Testis (tissue), 2 donors: ENCODE measurements at regions not wholly inside any gene's neighbourhood (a gene's known extent, or its start where the extent isn't known, plus 50 kb on each side); places are given as distances from the start of the nearest gene placed in this dataset.

Source experiments
- DNase-seq: peaks from one replicate; pipeline ENCODE4 v3.0.0-alpha.2; 2019
- H3K27ac ChIP-seq, 2 donors: fragments of 200-600 bp; sonication (generic); one replicate each; pipeline ENCODE4 v1.5.1; 2019
- H3K27me3 ChIP-seq: fragments of 200-600 bp; sonication (generic); one replicate; pipeline ENCODE4 v1.5.1; 2019
- H3K36me3 ChIP-seq: fragments of 200-600 bp; sonication (generic); one replicate; pipeline ENCODE4 v1.5.1; 2017; ENCODE audit warnings: low read depth; ENCODE audit errors: missing control alignments
- H3K4me1 ChIP-seq: fragments of 200-600 bp; sonication (generic); one replicate; pipeline ENCODE4 v1.5.1; 2019
- H3K4me3 ChIP-seq, 2 donors: fragments of 200-600 bp; sonication (generic); one replicate each; pipeline ENCODE4 v1.5.1; 2017 to 2019
- H3K9me3 ChIP-seq: fragments of 200-600 bp; sonication (generic); one replicate; pipeline ENCODE4 v1.5.1; 2017
- CTCF ChIP-seq, 3 experiments: fragments of 450-650 bp in 2 of 3; fragments of 200-600 bp in 1 of 3; sonication (generic) in 1 of 3; IDR thresholded peaks; one replicate each; pipeline ENCODE4 v1.5.1; 2016 to 2019; ENCODE audit warnings: antibody characterized with exemption in 3 of 3, mild to moderate bottlenecking in 2 of 3, moderate library complexity in 1 of 3
- POLR2A ChIP-seq: fragments of 450-650 bp; IDR thresholded peaks from one replicate; pipeline ENCODE4 v1.6.1; 2017; ENCODE audit warnings: antibody characterized with exemption, mild to moderate bottlenecking, moderate library complexity
- WGBS, 2 donors: methylation state at CpG; one replicate each; pipeline ENCODE4 v1.1.5; 2018; 5-methylcytosine and 5-hydroxymethylcytosine counted together
- intact Hi-C: fragments of 100-400 bp; cut with DNase I; formaldehyde crosslinking; loops from one replicate; pipeline ENCODE4 v1.15.1; 2023; ENCODE audit warnings: low total_unique reads

GRCh38 chr9:99628285-99628684 lies 193.4 kb upstream of the NR4A3 start:
- no peak overlapping the region for H3K27ac ChIP-seq
- H3K27me3 ChIP-seq = no peaks in the 10 kb centered on the region
- intact Hi-C loops = no loop called here
- H3K4me1 ChIP-seq = no peaks in the 10 kb centered on the region
- no peaks in the 10 kb centered on the region for H3K36me3 ChIP-seq
- H3K4me3 ChIP-seq = no peak overlapping the region
- TF ChIP-seq CTCF (IDR thresholded peaks at IDR 0.05) (no peak), POLR2A (no peak)
- no peak for DNase-seq
- H3K9me3 ChIP-seq = no peaks in the 10 kb centered on the region

- whole genome bisulfite sequencing, 2 donors = 94 to 95% methylated on average over 3 of the region's 3 CpGs
Measured at GRCh38 chr9:99628849-99629620, 192.7 kb upstream of the NR4A3 start.

GRCh38 chr9:99632349-99633038 lies 189.2 kb upstream of the NR4A3 start:
- 65 to 73% methylated on average over 1 of the region's 1 CpG for WGBS, 2 donors
- Histone ChIP-seq H3K27me3 (no peaks in the 10 kb centered on the region), H3K27ac (no peak overlapping the region), H3K9me3 (no peaks in the 10 kb centered on the region), H3K4me3 (no peak overlapping the region), H3K4me1 (no peaks in the 10 kb centered on the region), H3K36me3 (no peaks in the 10 kb centered on the region)
- DNase-seq = no peak
- TF ChIP-seq CTCF (IDR thresholded peaks at IDR 0.05) (no peak), POLR2A (no peak)
- intact Hi-C loops = no loop called here

More at GRCh38 chr9:99628849-99629620, 192.7 kb upstream of the NR4A3 start:
- Histone ChIP-seq H3K4me1 (no peaks in the 10 kb centered on the region), H3K36me3 (no peaks in the 10 kb centered on the region), H3K27me3 (no peaks in the 10 kb centered on the region), H3K4me3 (no peak overlapping the region), H3K9me3 (no peaks in the 10 kb centered on the region), H3K27ac (no peak overlapping the region)
- DNase-seq = no peak
- intact Hi-C loops = no loop called here
- TF ChIP-seq CTCF (IDR thresholded peaks at IDR 0.05) (no peak), POLR2A (no peak)

GRCh38 chr9:99633265-99633664 lies 188.4 kb upstream of the NR4A3 start:
- DNase-seq = no peak
- no peak for TF ChIP-seq CTCF (IDR thresholded peaks at IDR 0.05)
- no peak for TF ChIP-seq POLR2A
- no peaks in the 10 kb centered on the region for H3K4me1 ChIP-seq
- H3K36me3 ChIP-seq = no peaks in the 10 kb centered on the region
- no peaks in the 10 kb centered on the region for H3K9me3 ChIP-seq
- no peaks in the 10 kb centered on the region for H3K27me3 ChIP-seq
- intact Hi-C loops = no loop called here
- no peak overlapping the region for H3K4me3 ChIP-seq
- H3K27ac ChIP-seq = no peak overlapping the region
